Choroid plexus epithelial cell (primary cell): ENCODE measurements at regions not wholly inside any gene's neighbourhood (a gene's known extent, or its start where the extent isn't known, plus 50 kb on each side); places are given as distances from the start of the nearest gene placed in this dataset.

ENCODE experiments used
- DNase-seq: peaks from one replicate; pipeline ENCODE4 v3.0.0-alpha.2; 2010; ENCODE audit warnings: low read depth
- H3K4me3 ChIP-seq: 2 replicates; pipeline ENCODE4 v1.5.1; 2011; ENCODE audit warnings: low read depth, mild to moderate bottlenecking, control low read depth, low read length, moderate library complexity
- CTCF ChIP-seq: conservative IDR thresholded peaks from 2 replicates; pipeline ENCODE4 v1.5.1; 2011; ENCODE audit warnings: low read depth, mild to moderate bottlenecking, control low read depth, inconsistent platforms, low read length, moderate library complexity

- no peak overlapping the region for H3K4me3 ChIP-seq
- no peak for TF ChIP-seq CTCF
- no peak for DNase-seq
Measured at GRCh38 chr7:86320341-86320740, 323.4 kb upstream of the GRM3 start.

GRCh38 chr7:86313842-86314241, 329.9 kb upstream of the GRM3 start:
- H3K4me3 ChIP-seq, result no peak overlapping the region
- no peak for TF ChIP-seq CTCF
- DNase-seq, result no peak

- H3K4me3 ChIP-seq, result no peak overlapping the region
Measured at GRCh38 chr7:86301301-86301700, 342.4 kb upstream of the GRM3 start.

DNA sequence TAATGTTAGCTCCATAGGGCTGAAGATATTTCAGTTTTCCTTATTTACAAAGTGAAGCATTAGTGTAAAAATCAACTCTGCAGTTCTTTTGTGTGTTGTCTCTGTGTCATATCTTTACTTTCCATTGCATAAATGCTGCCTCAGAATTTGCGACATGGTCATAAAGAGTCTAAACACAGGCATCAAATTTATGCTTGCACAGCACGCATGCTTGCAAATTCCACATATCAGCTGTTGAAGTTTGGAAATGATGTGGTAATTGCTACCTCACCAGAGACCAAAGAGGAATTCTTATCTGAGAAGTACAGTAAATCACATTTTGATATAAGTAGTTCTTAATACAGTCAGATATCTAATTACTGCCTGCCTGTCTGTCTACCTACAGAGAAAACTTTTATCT, 348.2 kb upstream of the GRM3 start:
- H3K4me3 ChIP-seq, result no peak overlapping the region
- no peak for TF ChIP-seq CTCF
- no peak for DNase-seq

More at GRCh38 chr7:86301301-86301700, 342.4 kb upstream of the GRM3 start:
- no peak for TF ChIP-seq CTCF
- no peak for DNase-seq

- no peak for DNase-seq
- TF ChIP-seq CTCF, result no peak
- H3K4me3 ChIP-seq, result no peak overlapping the region
Measured at GRCh38 chr7:86282014-86282682, 361.6 kb upstream of the GRM3 start.

DNA sequence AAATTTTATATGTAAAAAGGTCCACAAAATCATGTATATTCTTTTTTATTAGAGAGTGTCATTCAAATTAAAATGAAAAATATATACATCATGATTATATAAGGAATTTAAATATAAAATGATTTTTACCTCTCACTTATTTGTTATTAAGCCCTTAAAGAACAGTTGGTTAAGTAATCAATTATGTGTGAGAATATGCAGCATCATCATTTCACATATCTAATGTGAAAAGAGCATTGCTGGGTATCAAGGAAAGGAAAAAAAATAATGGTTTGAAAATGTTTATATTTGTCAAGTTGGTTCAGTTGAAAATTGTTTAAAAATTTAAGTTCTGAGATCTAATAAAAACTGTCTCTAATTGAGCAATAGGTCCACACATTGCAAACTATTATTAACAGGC, 363.6 kb upstream of the GRM3 start:
- no peak overlapping the region for H3K4me3 ChIP-seq
- no peak for TF ChIP-seq CTCF
- DNase-seq, result no peak

- TF ChIP-seq CTCF, result no peak
- no peak overlapping the region for H3K4me3 ChIP-seq
- no peak for DNase-seq
Measured at GRCh38 chr7:86262781-86263180, 380.9 kb upstream of the GRM3 start.
